Hepatic stellate cell (primary cell): ENCODE measurements at regions not wholly inside any gene's neighbourhood (a gene's known extent, or its start where the extent isn't known, plus 50 kb on each side); places are given as distances from the start of the nearest gene placed in this dataset.

Experiments
- DNase-seq: peaks from one replicate; pipeline ENCODE4 v3.0.0; 2011; ENCODE audit warnings: low spot score

DNA sequence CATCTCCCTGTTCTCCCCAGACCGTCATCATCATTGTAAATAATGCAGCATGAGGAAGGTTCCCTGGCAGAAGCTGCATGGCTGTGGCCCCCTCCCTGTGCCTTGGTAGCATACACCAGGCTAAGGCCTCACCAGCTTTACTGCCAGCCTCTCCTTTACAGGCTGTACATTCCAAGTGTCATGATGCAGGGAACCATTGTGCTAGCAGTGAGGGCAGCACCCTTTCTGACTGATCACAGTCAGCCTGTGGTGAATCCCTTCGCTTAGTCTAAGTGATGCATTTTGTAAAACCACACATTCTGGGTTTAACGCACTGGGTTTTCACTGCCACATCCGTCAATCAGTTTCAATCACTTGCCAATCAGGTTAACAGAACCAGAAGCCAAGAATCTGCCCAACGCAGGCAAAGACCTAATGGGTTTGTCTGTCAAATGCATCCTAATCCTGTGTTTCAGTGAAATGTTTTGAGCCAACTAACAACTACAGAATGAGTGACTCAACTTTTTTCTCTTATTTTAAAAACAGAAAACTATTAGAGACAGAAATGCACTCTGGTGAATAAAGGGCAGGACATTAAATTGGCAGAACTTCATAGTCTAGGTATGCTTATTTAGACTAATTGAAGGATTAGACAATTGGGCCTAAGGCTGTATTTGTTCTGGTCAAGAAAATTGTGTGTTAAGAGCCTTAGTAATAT is 225.9 kb upstream of the DPH6 start:
- DNase-seq = no peak

DNA sequence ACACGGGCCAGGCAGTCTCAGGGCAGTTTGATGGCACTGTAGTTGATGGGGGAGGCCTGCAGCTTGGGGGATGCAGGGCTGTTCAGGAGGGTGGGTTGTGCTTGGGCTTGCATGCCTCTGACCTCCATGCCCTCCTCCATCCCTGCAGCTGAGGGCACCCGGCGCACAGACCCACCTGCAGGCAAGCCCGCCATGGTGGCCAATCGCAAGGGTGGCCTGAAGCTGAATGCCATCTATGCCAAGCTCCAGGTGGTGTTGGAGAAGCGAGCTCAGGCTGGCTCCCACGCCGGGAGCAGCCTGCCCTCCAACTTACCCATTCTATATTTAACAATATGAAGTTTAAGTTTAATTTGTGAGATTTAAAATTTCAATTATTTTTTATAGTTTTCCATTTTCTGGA is 228.7 kb upstream of the DPH6 start:
- no peak for DNase-seq

DNA sequence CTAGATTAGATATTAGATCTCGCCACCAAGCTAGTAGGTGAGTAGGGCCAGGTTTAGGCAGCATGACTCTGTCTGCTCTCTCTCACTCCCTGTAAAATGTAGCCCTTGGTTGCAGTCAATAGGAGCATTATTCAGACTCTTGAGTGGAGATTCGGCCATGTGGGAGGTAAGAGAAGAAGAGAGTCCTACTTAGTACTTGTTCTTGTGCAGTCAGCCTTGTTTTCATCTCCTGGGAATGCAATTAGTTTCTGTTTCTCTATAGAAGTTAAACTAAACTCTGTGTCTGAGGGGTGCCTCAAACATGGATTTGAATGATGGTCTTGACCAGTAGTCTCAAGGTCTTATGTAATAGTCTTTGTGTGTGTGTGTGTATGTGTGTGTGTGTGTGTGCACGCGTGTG is 229.5 kb upstream of the DPH6 start:
- DNase-seq = no peak

DNA sequence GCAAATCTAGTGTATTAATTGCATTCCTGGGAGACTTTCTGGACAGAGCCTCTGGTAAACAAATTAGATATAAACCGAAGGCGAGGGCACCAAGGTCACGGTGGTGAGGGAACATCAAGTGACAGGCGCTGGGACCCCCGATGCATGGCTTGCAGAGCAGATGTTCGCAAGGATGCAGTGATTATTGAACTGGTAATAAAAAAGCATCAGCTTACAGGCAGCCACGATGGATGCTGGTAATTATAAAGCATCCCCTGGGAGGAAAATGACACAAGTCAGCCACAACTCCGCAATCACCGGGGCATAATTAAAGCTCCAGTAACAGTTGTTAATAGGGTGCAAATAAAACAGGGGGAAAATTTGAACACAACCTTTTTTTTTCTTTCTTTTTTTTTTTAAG is 231.1 kb upstream of the DPH6 start:
- no peak for DNase-seq

DNA sequence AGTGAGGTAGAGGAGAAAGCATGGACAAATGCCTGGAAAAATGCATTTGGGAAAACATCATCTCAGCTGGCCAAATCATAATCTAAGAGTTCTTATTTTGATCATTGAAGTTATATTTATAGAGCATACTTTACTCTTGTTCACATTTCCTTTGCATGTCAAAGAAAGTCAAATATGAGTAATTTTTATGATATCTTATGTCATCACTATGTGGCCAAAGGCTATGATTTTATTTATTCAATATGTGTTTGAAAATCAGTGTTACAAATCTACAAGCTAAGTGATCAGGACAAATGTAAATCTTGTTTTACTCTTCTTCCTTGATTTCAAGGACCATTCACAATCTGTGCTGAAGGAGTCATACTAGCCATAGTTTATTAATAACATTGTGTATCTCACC is 237.2 kb upstream of the DPH6 start:
- no peak for DNase-seq

DNA sequence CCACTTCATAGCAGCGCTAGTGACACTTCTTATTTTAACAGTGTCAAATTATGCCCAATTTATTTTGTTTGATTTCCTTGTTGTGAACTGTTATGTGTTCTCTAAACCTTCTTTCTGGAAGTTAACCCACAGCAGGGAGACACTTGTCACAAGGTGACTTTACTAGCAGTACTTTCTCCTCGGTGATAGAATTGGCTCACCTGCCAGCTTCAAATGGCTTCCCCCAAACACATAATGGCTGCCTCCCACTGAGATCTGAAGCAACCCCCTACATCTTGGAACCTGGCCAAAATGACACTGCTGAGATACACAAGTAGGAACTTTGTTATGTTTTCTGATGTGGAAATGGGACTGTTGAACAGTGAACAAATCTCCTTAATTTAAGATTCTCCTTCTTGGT is 238.8 kb upstream of the DPH6 start:
- no peak for DNase-seq

DNA sequence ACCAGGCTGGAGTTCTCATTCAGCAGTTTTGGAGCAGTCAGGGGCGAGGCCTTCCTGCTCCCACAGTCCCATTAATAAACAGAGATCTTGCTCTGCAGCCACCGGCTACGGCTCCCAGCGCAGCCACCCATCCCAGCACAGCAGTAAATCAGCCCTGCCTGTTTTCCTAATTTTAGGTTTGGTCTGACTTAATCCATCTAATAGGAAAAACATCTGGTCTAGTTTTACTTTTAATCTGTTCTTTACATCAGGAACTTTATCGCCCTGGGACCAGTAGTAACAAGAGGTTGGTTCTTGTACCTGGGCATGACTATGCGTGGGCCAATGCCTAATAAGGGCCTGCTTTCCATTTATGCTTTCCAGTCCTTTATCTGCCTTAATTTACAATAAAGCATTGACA is 264.0 kb upstream of the DPH6 start:
- DNase-seq = no peak

DNA sequence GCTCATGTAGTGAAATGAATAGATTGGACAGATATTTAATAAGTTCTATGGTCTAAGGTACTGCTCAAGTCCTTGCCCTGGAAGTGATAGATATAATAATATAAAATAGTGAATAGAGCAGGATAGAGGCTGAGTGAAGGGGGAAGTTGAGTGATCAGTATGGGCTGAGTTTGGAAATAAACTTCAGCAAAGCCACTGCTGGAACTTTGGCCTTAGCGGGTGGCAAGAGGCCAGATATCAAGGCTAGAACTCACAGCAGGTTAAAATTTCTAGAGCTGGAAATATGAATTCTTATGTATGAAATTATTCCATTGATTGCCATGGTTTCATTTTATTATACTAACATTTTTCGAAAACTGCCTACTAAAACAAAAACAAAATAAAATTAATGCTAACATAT is 267.6 kb upstream of the DPH6 start:
- no peak for DNase-seq

DNA sequence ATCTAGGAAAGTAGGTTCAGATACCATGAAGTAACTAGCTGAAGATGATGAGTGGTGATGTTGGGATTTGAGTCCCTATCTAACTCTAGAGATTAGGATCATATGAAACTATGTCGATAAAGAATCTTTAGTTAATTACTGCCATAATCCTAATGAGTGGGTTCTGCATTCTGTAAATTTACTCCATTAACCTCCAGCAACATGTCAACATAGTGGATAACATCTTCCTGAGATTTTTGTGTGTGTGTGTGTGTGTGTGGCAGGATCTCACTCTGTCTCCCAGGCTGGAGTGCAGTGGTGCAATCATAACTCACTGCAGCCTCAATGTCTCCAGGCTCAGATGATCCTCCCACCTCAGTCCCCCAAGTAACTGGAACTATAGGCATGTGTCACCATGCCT is 272.9 kb upstream of the DPH6 start:
- DNase-seq = no peak

DNA sequence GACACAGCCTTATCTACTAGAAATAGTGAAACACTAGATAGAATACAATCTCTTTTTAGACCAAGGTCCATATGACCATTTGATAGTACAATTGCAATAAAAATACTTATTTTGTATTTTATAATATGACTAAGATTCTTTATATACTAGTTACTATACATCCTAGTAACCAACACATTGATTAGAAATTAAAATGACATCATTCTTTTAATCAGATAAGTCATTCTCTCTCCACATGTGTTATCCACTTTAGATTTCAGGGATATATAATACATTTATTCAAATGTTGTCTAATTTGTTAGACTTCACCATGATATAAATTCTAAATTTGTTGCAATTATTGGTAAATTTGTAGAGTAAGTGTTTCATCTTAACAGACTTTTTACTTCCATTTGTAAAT is 276.2 kb upstream of the DPH6 start:
- DNase-seq = no peak

DNA sequence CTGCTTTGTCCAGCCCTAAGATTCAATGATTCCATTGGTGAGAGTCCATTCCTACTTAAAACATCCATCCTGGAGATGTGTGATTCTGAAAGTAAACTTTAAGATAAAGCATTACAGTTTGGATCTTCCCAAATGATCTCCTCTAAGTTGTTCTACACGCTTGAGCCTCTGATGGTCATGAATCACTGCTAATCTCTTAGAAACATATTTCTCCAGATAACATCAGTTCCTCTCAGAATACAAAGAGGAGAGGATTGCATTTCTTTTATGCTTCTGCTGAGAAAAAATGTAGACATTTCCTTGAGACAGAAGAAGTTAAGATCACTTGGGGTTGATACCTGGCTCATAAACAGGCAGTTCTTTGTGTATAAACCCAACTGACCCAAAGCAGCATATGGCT is 281.2 kb upstream of the DPH6 start:
- DNase-seq = no peak

DNA sequence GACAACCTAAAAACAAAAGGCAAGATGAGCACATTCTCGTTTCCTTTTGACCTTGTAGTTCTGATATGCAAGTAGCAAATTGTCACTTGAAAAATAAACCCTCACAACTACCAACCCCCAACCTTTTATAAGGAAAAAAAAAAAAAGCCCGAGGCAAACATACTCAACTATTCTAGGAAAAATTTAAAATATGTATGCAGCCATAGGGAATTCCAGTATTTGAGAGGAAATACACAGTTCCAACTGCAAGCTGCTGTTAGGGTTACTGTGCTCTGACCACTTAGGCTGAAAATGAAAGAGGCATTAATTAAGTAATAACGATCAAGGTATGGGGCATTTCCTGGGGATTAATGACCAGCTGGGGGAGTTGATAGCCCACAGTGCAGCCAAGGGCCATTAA is 281.9 kb upstream of the DPH6 start:
- no peak for DNase-seq

DNA sequence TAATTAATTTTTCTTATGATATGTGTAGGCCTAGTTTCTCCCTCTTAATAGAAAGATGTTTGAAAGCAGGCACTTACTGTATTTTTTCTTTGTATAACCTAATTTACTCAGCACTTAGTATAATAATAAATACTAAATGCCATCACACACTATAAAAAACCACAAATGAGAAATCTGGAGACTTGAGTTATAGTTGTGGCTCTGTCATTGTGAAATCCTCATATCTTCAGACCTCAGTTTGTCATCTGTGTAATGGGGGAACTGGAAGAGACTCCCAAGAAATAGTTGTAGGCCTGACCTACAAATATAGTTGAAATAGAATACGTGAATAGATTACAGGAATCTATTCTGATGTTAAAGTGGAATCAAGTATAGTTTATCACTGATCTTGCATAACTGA is 287.6 kb upstream of the DPH6 start:
- DNase-seq = no peak

DNA sequence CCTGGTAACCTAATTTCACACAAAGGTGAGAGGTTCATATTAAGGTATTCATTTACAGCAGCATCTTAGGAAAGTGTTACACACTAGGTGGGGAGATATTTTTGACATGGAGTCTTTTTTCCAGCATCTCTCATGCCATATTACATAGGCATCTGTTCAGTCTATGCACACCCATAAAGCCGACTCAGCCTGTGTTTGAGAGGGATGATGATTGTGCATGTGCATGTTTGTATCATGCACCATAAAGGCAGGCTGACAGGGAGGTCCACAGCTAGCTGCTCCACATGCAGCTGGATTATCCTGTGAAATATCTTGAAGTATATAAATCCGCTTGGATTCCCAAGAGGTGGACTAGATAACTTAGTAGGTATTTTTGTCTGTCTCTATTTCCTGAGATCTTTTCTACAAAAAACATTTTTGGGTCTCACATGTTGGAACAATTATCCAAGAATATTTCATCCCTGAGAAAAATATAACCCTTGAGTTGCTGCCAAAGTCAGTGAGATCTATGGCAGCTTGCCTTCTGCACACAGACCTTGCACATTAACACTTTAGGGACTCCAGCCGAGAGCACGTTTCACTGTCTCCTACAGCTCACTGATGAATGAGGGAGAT is 288.4 kb upstream of the DPH6 start:
- DNase-seq = no peak

DNA sequence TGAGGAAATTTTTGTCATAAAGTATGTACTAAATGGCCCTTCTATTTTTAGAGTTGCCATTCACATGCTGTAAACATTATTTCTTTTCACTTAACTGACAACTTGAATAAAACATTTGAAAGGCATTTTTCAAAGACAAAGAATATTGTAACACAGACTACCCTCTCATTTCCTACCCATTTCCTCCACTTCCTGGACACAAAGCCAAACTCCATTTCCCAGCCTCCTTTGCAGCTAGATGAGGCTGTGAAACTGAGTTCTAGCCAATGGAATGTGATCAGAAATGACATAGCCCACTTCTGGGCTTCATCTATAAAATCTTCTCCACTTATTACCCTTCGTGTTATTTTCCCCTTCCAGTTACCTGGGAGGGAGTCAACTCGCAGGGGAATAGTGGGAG is 288.9 kb upstream of the DPH6 start:
- DNase-seq = no peak

DNA sequence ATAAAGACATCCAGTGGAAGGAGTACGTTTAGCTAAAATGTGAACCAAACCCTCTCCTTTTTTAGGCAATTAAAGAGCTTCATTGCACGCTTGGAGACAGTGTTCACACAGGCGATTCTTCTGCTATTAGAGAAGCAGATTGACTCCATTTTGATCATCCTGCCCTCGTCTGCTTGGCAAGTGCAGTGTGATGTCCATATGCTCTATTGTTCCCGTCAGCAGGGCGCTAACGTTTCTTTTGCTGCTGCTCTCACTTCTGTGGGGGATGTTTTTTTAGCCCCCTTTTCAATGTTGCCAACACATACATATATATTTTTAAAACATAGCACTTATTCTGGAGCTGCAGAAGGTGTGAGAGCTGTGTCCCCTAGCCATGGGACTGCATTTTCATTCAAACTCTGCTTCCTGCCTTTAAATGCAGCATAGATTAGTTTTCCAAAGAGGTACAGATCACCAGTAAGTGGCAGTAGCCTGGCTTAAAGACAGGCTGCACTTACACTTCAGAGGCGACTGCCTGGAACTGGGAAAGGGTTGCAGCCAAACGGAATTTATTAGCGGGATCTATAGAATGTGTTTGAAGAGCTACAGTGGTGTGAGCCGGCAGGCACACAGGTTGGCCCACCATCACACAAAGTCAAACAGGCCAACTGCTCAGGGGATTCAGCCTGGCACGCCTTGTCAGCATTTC is 292.6 kb upstream of the DPH6 start:
- no peak for DNase-seq

DNA sequence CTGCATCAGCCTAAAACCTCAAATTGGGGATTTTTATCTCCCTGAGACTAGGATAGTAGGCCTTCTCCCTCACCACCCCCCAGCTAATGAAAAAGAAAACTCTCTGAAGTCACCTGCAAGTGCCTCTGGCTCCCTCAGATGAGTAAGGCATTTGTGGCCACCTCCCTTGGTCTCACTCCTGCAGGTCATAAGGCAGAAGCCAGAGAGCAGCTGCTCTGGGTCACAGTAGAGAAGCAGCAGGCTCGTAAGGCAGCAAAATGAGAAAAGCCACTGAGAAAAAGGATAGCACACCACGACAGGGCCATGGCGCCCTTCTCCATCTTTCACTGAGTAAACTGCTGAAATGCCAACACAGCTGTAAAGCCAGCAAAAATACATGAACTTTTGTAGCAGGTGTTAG is 296.7 kb upstream of the DPH6 start:
- no peak for DNase-seq

DNA sequence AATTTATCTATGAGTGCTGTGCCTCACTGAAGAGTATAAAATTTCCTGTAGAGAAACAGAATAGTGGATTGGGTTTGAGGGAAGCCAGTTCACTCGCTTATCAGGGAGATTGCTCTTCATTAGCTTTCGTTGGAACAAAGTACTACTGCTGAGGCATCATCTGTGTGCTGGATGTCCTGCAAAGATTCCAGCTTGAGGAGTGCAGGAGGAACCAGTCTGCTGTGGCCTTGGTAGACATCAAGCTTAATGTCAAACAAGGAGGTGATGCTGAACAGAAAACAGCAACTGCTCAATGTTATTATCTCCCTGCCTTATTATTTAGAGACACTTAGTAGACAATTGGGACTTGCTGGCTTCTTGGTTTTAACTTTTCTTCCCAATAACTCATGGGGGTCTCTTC is 297.5 kb upstream of the DPH6 start:
- no peak for DNase-seq

DNA sequence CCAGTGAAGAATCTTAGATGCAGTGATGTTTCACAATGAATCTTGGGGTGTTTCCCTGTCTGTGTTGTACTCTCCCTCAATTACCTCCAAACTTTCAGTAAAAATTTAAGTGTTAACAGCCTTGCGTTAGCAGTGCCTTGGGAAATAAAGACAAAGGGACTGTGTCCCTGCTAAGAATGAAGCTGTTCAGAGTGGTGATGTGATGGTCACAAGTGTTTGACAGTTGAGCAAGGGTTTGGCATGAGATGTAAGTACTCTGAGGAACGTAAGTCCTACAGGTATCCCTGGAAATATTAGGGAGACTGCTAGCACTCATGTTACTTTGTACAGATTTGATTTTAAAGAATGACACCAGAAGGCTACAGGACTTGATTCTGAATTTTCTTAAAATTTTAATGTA is 304.3 kb upstream of the DPH6 start:
- DNase-seq = no peak

DNA sequence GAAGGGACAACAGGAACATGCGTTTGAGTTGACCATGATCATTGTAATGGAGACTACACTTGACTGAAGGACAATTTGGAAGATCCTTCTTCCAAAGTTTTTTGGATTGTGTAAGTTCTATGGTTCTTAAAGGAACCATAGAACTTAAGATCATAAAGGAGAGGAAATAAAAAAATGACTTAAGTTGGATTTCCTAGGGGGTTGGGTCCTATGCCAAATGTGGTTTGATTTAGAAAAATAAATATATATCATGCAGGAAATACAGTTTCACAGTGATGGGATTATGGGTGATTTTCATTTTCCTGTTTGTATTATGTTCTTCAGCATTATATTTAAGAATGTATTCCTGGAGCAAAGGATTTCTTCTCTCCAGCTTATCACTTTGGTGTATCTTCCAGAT is 305.5 kb upstream of the DPH6 start:
- DNase-seq = no peak

DNA sequence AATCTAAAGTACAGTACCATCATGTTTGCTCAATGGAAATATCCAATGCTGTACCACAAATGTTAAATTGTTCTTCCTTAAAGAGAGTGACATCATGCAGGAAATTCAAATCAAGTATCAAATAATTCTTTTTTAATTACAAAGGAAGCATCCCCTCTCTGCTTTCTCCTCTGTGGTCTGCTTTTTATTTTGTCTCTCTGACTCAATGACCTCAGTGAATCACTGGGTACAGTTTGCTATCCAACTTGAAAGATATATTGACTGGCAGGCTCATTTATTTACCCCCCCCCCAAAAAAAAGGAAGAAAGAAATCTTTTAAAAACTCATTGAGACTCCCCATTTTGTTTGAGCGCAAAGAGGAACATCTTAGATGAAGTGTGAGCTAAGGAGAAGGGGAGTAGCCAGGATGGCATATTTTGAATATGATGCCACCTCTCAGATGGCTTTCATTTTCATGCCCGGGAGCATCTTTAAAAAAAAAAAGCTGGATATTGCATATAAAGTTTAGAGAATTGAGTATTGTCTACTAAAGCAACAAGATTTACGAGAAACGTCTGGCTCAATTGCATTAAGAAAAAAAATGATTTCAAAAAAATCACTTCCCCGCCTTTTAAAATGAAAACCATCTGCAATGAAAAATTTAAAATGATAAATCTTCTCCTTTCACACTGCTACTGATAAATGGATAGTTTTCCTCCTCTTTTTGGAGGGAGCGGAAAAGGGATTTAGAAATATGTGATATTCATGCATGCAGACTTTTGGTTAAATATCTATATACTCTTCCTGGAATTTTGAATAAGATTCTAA is 307.1 kb upstream of the DPH6 start:
- no peak for DNase-seq

DNA sequence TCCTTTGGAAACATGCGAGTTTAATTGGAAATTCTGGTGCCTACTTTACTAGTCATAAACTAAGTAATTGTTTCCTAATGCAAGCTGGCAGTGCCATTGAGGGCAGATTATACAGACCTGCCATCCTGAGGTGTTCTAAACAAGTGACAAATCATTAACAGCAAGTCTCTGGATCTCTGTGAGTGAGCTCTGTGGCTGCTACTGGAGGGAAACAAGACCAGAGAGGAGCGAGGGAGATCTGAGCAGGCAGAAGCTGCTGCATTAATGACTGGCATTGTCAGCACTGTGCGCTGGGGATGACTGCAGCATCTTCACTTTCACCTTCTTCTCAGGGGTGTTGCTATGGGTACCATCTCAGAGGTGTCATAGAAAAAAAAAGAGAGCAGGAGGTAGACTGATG is 308.4 kb upstream of the DPH6 start:
- no peak for DNase-seq
